Keratinocyte (primary cell): ENCODE measurements at regions not wholly inside any gene's neighbourhood (a gene's known extent, or its start where the extent isn't known, plus 50 kb on each side); places are given as distances from the start of the nearest gene placed in this dataset.

Experiments
- DNase-seq: peaks from one replicate; pipeline ENCODE4 v3.0.0-alpha.2; 2011; ENCODE audit warnings: low read depth, missing footprints, low spot score
- FAIRE-seq: peaks from 2 replicates; lab custom pipeline; 2011; peaks lifted over from hg19 to GRCh38; lab: Jason Lieb, UNC
- H2AFZ ChIP-seq: 2 replicates; pipeline ENCODE4 v1.6.0; 2012; ENCODE audit warnings: low read length, control low read depth, inconsistent platforms; ENCODE audit not compliant: control insufficient read depth
- H3K27ac ChIP-seq: 2 replicates; pipeline ENCODE4 v1.5.1; 2011; ENCODE audit warnings: low read length; ENCODE audit not compliant: control insufficient read depth, insufficient read depth
- H3K27me3 ChIP-seq: 3 replicates; pipeline ENCODE4 v1.6.0; 2011; ENCODE audit warnings: low read length; ENCODE audit not compliant: control insufficient read depth, insufficient read depth; ENCODE audit errors: extremely low read depth
- H3K36me3 ChIP-seq, 2 experiments: 2 replicates in 1 of 2; 3 replicates in 1 of 2; pipeline ENCODE4 v1.5.1; 2011; ENCODE audit warnings: low read length in 2 of 2, mild to moderate bottlenecking in 1 of 2; ENCODE audit not compliant: control insufficient read depth in 2 of 2, insufficient read depth in 2 of 2; ENCODE audit errors: extremely low read depth in 1 of 2
- H3K4me1 ChIP-seq: 3 replicates; pipeline ENCODE4 v1.5.1; 2011; ENCODE audit warnings: low read length; ENCODE audit not compliant: control insufficient read depth, insufficient read depth; ENCODE audit errors: extremely low read depth
- H3K4me2 ChIP-seq: 3 replicates; pipeline ENCODE4 v1.6.0; 2011; ENCODE audit warnings: low read depth, low read length; ENCODE audit not compliant: control insufficient read depth, insufficient read depth; ENCODE audit errors: extremely low read depth
- H3K4me3 ChIP-seq, 3 experiments: fragments of 200-600 bp in 1 of 3; sonication (generic) in 1 of 3; 2 replicates in 2 of 3; 3 replicates in 1 of 3; pipeline ENCODE4 v1.5.1; 2011 to 2016; ENCODE audit warnings: low read length in 3 of 3, mild to moderate bottlenecking in 3 of 3, control low read depth in 2 of 3, inconsistent platforms in 1 of 3, low read depth in 1 of 3, mixed read lengths in 1 of 3, mixed run types in 1 of 3, moderate library complexity in 1 of 3; ENCODE audit not compliant: control insufficient read depth in 2 of 3, insufficient read depth in 2 of 3; ENCODE audit errors: extremely low read depth in 1 of 3
- H3K79me2 ChIP-seq: 2 replicates; pipeline ENCODE4 v1.6.0; 2012; ENCODE audit warnings: low read length; ENCODE audit not compliant: control insufficient read depth, insufficient read depth
- H3K9ac ChIP-seq: 3 replicates; pipeline ENCODE4 v1.6.0; 2011; ENCODE audit warnings: low read length; ENCODE audit not compliant: control insufficient read depth, insufficient read depth; ENCODE audit errors: extremely low read depth
- H3K9me1 ChIP-seq: 3 replicates; pipeline ENCODE4 v1.6.0; 2011; ENCODE audit warnings: low read length; ENCODE audit not compliant: control insufficient read depth, insufficient read depth; ENCODE audit errors: extremely low read depth
- H3K9me3 ChIP-seq: 2 replicates; pipeline ENCODE4 v1.5.1; 2012; ENCODE audit warnings: low read depth, low read length; ENCODE audit not compliant: control insufficient read depth
- H4K20me1 ChIP-seq: 3 replicates; pipeline ENCODE4 v1.6.0; 2011; ENCODE audit warnings: low read length; ENCODE audit not compliant: control insufficient read depth, insufficient read depth; ENCODE audit errors: extremely low read depth
- CTCF ChIP-seq, 3 experiments: IDR thresholded peaks in 1 of 3; conservative IDR thresholded peaks in 1 of 3; optimal IDR thresholded peaks in 1 of 3; 2 replicates in 2 of 3; 3 replicates in 1 of 3; pipeline versions ENCODE3 to v1.5.1; 2011; ENCODE audit warnings: low read length in 3 of 3, mild to moderate bottlenecking in 3 of 3, moderate library complexity in 2 of 3, control low read depth in 1 of 3, inconsistent platforms in 1 of 3; ENCODE audit not compliant: insufficient read depth in 2 of 3; ENCODE audit errors: extremely low read depth in 1 of 3
- EZH2 ChIP-seq: IDR thresholded peaks from one replicate; pipeline ENCODE4 v1.6.1; 2012; ENCODE audit warnings: inconsistent platforms, mild to moderate bottlenecking, low read length, moderate library complexity
- dilution Hi-C: fragments of 300-500 bp; cut with MboI; formaldehyde crosslinking; loops from one replicate; pipeline ENCODE4 v1.7.0; 2020; ENCODE audit warnings: low sequenced_read_pairs; ENCODE audit not compliant: extremely low pct_ligation_motif_present

GRCh38 chr21:41612674-41613532 lies 104.9 kb upstream of the TMPRSS2 start:
- H3K4me3 ChIP-seq, result no peak overlapping the region

GRCh38 chr21:41611966-41612606 lies 104.1 kb upstream of the TMPRSS2 start:
- Histone ChIP-seq H4K20me1 (no peaks in the 10 kb centered on the region), H3K9ac (peak overlapping the region; percentile 55), H3K27ac (peak overlapping the region; percentile 70), H3K79me2 (no peaks in the 10 kb centered on the region), H3K36me3 (no peaks in the 10 kb centered on the region), H3K4me3 (no peak overlapping the region), H3K9me1 (no peaks in the 10 kb centered on the region), H3K9me3 (no peaks in the 10 kb centered on the region), H2AFZ (peak overlapping the region; percentile 38), H3K27me3 (no peaks in the 10 kb centered on the region), H3K4me2 (peak overlapping the region; percentile 80), H3K4me1 (peaks cover 41% of the 10 kb centered on the region)
- TF ChIP-seq CTCF (optimal IDR thresholded peaks at IDR 0.05 in 1 of 3, IDR thresholded peaks at IDR 0.05 in 1 of 3, conservative IDR thresholded peaks at IDR 0.05 in 1 of 3; ENCODE audit: extremely low read depth in 1 of 3, insufficient read depth in 2 of 3, low read length in 3 of 3) (peak in 2 of 3 experiments; percentile 74 to 77), EZH2 (no peak)
- peak; percentile 95 for FAIRE-seq
- peak; percentile 41 for DNase-seq
- dilution Hi-C loops, result no loop called here

More at GRCh38 chr21:41612674-41613532, 104.9 kb upstream of the TMPRSS2 start:
- H3K4me1 ChIP-seq, result peaks cover 41% of the 10 kb centered on the region
- peak; percentile 95 for FAIRE-seq
- H3K79me2 ChIP-seq, result no peaks in the 10 kb centered on the region
- no peaks in the 10 kb centered on the region for H4K20me1 ChIP-seq
- H3K27me3 ChIP-seq, result no peaks in the 10 kb centered on the region
- no peaks in the 10 kb centered on the region for H3K9me1 ChIP-seq
- TF ChIP-seq EZH2 (no peak), CTCF (optimal IDR thresholded peaks at IDR 0.05 in 1 of 3, IDR thresholded peaks at IDR 0.05 in 1 of 3, conservative IDR thresholded peaks at IDR 0.05 in 1 of 3; ENCODE audit: extremely low read depth in 1 of 3, insufficient read depth in 2 of 3, low read length in 3 of 3) (peak in 2 of 3 experiments; percentile 39 to 77)
- H3K9me3 ChIP-seq, result no peaks in the 10 kb centered on the region
- H3K36me3 ChIP-seq, result no peaks in the 10 kb centered on the region
- H3K27ac ChIP-seq, result peak overlapping the region; percentile 70
- peak overlapping the region; percentile 38 for H2AFZ ChIP-seq
- peak overlapping the region; percentile 80 for H3K4me2 ChIP-seq
- peak overlapping the region; percentile 55 for H3K9ac ChIP-seq
- peak; percentile 90 for DNase-seq
- dilution Hi-C loops, result no loop called here
